IPS-18a (cell line): ENCODE measurements at regions not wholly inside any gene's neighbourhood (a gene's known extent, or its start where the extent isn't known, plus 50 kb on each side); places are given as distances from the start of the nearest gene placed in this dataset.
A peak's percentile ranks its signal among the peaks of the same experiment; 100 is the strongest.

Source experiments
- H3K27ac ChIP-seq: one replicate; pipeline ENCODE4 v1.5.1; 2013; ENCODE audit warnings: low read length
- H3K27me3 ChIP-seq: one replicate; pipeline ENCODE4 v1.6.1; 2013; ENCODE audit warnings: mild to moderate bottlenecking, low read length; ENCODE audit not compliant: control insufficient read depth, insufficient read depth
- H3K36me3 ChIP-seq: one replicate; pipeline ENCODE4 v1.6.1; 2013; ENCODE audit warnings: low read depth, low read length; ENCODE audit not compliant: control insufficient read depth
- H3K4me1 ChIP-seq: one replicate; pipeline ENCODE4 v1.6.1; 2013; ENCODE audit warnings: low read depth, low read length; ENCODE audit not compliant: control insufficient read depth
- H3K4me3 ChIP-seq: one replicate; pipeline ENCODE4 v1.5.1; 2013; ENCODE audit warnings: low read length
- H3K9ac ChIP-seq: one replicate; pipeline ENCODE4 v1.6.1; 2013; ENCODE audit warnings: mild to moderate bottlenecking, low read length, moderate library complexity
- H3K9me3 ChIP-seq: one replicate; pipeline ENCODE4 v1.6.1; 2013; ENCODE audit warnings: low read depth, low read length; ENCODE audit not compliant: control insufficient read depth

- H3K36me3 ChIP-seq, result no peaks in the 10 kb centered on the region
- no peak overlapping the region for H3K9ac ChIP-seq
- H3K27me3 ChIP-seq, result no peaks in the 10 kb centered on the region
- H3K4me3 ChIP-seq, result no peak overlapping the region
- H3K9me3 ChIP-seq, result no peaks in the 10 kb centered on the region
- peaks cover 2% of the 10 kb centered on the region for H3K4me1 ChIP-seq
- H3K27ac ChIP-seq, result no peak overlapping the region
Measured at GRCh38 chrX:6313356-6313755, 84.7 kb upstream of the NLGN4X start.

DNA sequence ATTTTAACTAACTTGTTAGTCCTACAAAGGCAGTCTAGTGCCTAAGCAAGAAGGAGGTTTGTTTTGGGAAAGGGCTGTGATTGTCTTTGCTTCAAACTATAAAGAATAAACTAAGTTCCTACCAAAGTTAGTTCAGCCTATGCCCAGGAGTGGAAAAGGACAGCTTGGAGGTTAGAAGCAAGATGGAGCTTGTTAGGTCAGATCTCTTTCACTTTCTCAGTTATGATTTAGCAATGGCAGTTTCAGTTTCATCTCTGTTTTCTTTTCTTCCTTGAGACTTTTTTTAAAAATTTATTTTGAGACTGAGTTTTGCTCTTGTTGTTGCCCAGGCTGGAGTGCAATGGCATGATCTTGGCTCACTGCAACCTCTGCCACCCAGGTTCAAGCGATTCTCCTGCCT, 82.9 kb upstream of the NLGN4X start:
- Histone ChIP-seq H3K27ac (no peak overlapping the region), H3K9ac (no peak overlapping the region)

GRCh38 chrX:6307156-6307555, 78.5 kb upstream of the NLGN4X start:
- peaks cover 15% of the 10 kb centered on the region for H3K4me1 ChIP-seq
- no peak overlapping the region for H3K4me3 ChIP-seq
- no peaks in the 10 kb centered on the region for H3K9me3 ChIP-seq
- no peak overlapping the region for H3K27ac ChIP-seq
- no peaks in the 10 kb centered on the region for H3K27me3 ChIP-seq
- no peak overlapping the region for H3K9ac ChIP-seq
- no peaks in the 10 kb centered on the region for H3K36me3 ChIP-seq

More for the DNA sequence above, 82.9 kb upstream of the NLGN4X start:
- Histone ChIP-seq H3K9me3 (no peaks in the 10 kb centered on the region), H3K36me3 (no peaks in the 10 kb centered on the region), H3K4me1 (peaks cover 15% of the 10 kb centered on the region), H3K27me3 (no peaks in the 10 kb centered on the region), H3K4me3 (no peak overlapping the region)

- H3K4me3 ChIP-seq, result no peak overlapping the region
- no peak overlapping the region for H3K27ac ChIP-seq
- H3K9ac ChIP-seq, result no peak overlapping the region
- no peaks in the 10 kb centered on the region for H3K9me3 ChIP-seq
- H3K27me3 ChIP-seq, result no peaks in the 10 kb centered on the region
- H3K4me1 ChIP-seq, result no peaks in the 10 kb centered on the region
- H3K36me3 ChIP-seq, result no peaks in the 10 kb centered on the region
Measured at GRCh38 chrX:6299724-6300123, 71.1 kb upstream of the NLGN4X start.

GRCh38 chrX:6293716-6294115, 65.0 kb upstream of the NLGN4X start:
- H3K27ac ChIP-seq, result no peak overlapping the region
- no peak overlapping the region for H3K9ac ChIP-seq
- no peaks in the 10 kb centered on the region for H3K27me3 ChIP-seq
- H3K36me3 ChIP-seq, result no peaks in the 10 kb centered on the region
- no peaks in the 10 kb centered on the region for H3K9me3 ChIP-seq
- no peak overlapping the region for H3K4me3 ChIP-seq
- peaks cover 3% of the 10 kb centered on the region for H3K4me1 ChIP-seq

DNA sequence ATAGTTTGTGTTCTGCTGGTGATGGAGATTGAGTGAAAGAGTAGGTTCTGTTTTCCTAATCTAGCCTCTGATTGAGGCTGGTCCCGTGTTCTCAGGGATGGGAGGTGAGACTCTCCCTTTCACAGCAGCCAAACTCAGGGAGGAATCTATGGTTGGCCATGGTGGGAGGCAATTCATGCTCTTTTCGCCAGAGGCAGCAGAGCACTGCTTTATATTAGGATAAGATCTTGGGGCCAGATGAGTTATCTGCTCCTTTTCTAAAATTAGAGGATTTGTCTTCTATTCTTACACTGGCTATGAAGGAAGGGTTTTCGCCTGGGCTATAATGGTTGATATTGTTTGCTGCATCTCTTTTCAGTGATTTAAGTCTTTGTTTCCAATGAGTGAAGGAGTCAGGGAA, 63.9 kb upstream of the NLGN4X start:
- H3K4me3 ChIP-seq, result no peak overlapping the region
- no peaks in the 10 kb centered on the region for H3K36me3 ChIP-seq
- peaks cover 3% of the 10 kb centered on the region for H3K4me1 ChIP-seq
- no peaks in the 10 kb centered on the region for H3K27me3 ChIP-seq
- H3K9me3 ChIP-seq, result no peaks in the 10 kb centered on the region
- no peak overlapping the region for H3K9ac ChIP-seq
- H3K27ac ChIP-seq, result no peak overlapping the region

DNA sequence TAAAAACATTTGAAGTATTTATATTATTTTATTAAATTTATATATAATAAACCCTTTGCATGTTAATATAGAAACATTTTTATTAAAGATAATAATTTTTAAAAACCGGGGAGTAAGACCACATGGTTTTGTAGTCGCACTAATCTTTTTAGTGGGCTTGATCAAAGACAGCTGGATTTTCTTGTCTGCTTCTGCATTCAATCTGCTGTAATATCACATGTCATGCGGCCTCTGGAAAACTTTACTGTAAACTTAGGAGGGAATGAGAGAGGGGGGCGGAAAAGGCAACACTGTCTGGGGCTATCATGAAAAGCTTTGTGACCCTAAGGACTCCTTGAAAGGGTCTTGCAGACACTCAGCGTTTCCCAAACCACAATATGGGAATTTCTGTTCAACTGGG, 62.8 kb upstream of the NLGN4X start:
- Histone ChIP-seq H3K9ac (no peak overlapping the region), H3K4me1 (peaks cover 3% of the 10 kb centered on the region), H3K36me3 (no peaks in the 10 kb centered on the region), H3K27ac (no peak overlapping the region), H3K27me3 (no peaks in the 10 kb centered on the region), H3K9me3 (no peaks in the 10 kb centered on the region), H3K4me3 (no peak overlapping the region)

DNA sequence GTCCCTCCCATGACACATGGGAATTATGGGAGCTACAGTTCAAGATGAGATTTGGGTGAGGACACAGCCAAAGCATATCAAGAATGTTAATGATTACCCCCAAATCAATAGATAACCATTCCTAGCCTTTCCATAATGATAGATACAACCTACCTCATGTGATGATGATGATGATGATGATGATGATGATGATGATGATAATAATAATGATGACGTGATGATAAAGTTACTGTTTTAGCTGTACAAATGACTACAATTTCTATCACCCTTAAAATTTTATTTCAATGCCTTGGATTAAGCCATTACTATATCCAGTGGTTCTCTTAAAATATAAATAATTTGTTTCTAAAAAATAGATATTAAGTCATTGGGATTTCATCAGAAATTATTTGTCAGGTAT, 55.2 kb upstream of the NLGN4X start:
- H3K9me3 ChIP-seq, result no peaks in the 10 kb centered on the region
- H3K4me3 ChIP-seq, result no peak overlapping the region
- H3K36me3 ChIP-seq, result no peaks in the 10 kb centered on the region
- H3K4me1 ChIP-seq, result peaks cover 30% of the 10 kb centered on the region
- H3K27ac ChIP-seq, result no peak overlapping the region
- H3K27me3 ChIP-seq, result no peaks in the 10 kb centered on the region
- H3K9ac ChIP-seq, result no peak overlapping the region

GRCh38 chrX:6279277-6279909, 50.7 kb upstream of the NLGN4X start:
- Histone ChIP-seq H3K27me3 (no peaks in the 10 kb centered on the region), H3K4me1 (peaks cover 40% of the 10 kb centered on the region), H3K9ac (peak overlapping the region; percentile 28), H3K9me3 (no peaks in the 10 kb centered on the region), H3K36me3 (no peaks in the 10 kb centered on the region), H3K27ac (peak overlapping the region; percentile 44), H3K4me3 (peak overlapping the region; percentile 46)
